ENCODE measurements at regions not wholly inside any gene's neighbourhood (a gene's known extent, or its start where the extent isn't known, plus 50 kb on each side); places are given as distances from the start of the nearest gene placed in this dataset.

GRCh38 chrY:15546177-15546754 is 1021.9 kb downstream of the NLGN4Y start:
- Histone ChIP-seq H3K27me3 (ENCODE audit: control insufficient read depth, insufficient read depth, low read length) (no peaks in the 10 kb centered on the region), H3K9ac (ENCODE audit: insufficient read depth, low read length) (no peak overlapping the region), H3K4me1 (ENCODE audit: control insufficient read depth, extremely low read depth, insufficient read depth, low read length) (peaks cover 2% of the 10 kb centered on the region), H3K79me2 (ENCODE audit: control insufficient read depth, insufficient read depth, low read length) (no peaks in the 10 kb centered on the region), H3K27ac (ENCODE audit: insufficient read depth, low read length) (no peak overlapping the region), H2AFZ (ENCODE audit: low read length) (no peak overlapping the region), H4K20me1 (ENCODE audit: control insufficient read depth, extremely low read depth, insufficient read depth, low read length) (no peaks in the 10 kb centered on the region), H3K4me3 (replicated peaks in 1 of 4; ENCODE audit: control extremely low read depth in 1 of 4, insufficient read depth in 1 of 4, low read depth in 3 of 4, low read length in 4 of 4) (no peak overlapping the region), H3K4me2 (ENCODE audit: extremely low read depth, insufficient read depth, low read length) (no peak overlapping the region), H3K9me3 (ENCODE audit: control insufficient read depth, insufficient read depth, low read depth, low read length) (no peaks in the 10 kb centered on the region), H3K36me3 (ENCODE audit: control insufficient read depth, insufficient read depth, low read length) (no peaks in the 10 kb centered on the region)
- TF ChIP-seq EZH2 (IDR thresholded peaks at IDR 0.05; ENCODE audit: low read length, missing control alignments) (no peak), CTCF (conservative IDR thresholded peaks at IDR 0.05 in 1 of 2, IDR thresholded peaks at IDR 0.05 in 1 of 2; ENCODE audit: low read depth in 1 of 2, low read length in 2 of 2) (no peak)
- no peak for DNase-seq (ENCODE audit: low read depth in 2 of 2)

DNA sequence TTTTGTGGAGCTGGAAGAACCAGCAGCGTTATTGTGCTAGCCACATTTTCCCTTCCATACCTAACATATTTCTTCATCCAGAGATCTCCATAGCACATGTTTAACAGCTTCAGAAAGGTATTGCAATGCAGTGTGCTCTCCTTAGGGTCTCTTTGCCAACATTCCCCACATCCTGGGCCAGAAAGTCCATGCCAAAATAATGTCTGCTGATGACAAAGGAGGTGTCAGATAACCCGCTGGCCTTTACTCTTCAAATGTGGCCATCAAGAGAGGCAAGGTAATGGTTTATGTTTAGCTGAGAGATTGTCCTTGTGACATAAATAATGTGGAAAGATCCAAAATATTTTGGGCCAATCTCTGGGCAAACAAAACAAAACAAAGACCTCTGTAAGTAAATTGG is 1027.7 kb downstream of the NLGN4Y start:
- no peaks in the 10 kb centered on the region for H3K4me1 ChIP-seq (ENCODE audit: control insufficient read depth, extremely low read depth, insufficient read depth, low read length)
- no peak overlapping the region for H3K4me3 ChIP-seq (replicated peaks in 1 of 4; ENCODE audit: control extremely low read depth in 1 of 4, insufficient read depth in 1 of 4, low read depth in 3 of 4, low read length in 4 of 4)
- H3K4me2 ChIP-seq (ENCODE audit: extremely low read depth, insufficient read depth, low read length) = no peak overlapping the region
- H3K36me3 ChIP-seq (ENCODE audit: control insufficient read depth, insufficient read depth, low read length) = no peaks in the 10 kb centered on the region
- no peak for DNase-seq (ENCODE audit: low read depth in 2 of 2)
- no peak overlapping the region for H3K9ac ChIP-seq (ENCODE audit: insufficient read depth, low read length)
- TF ChIP-seq CTCF (conservative IDR thresholded peaks at IDR 0.05 in 1 of 2, IDR thresholded peaks at IDR 0.05 in 1 of 2; ENCODE audit: low read depth in 1 of 2, low read length in 2 of 2) (no peak), EZH2 (IDR thresholded peaks at IDR 0.05; ENCODE audit: low read length, missing control alignments) (no peak)
- H4K20me1 ChIP-seq (ENCODE audit: control insufficient read depth, extremely low read depth, insufficient read depth, low read length) = no peaks in the 10 kb centered on the region
- no peaks in the 10 kb centered on the region for H3K79me2 ChIP-seq (ENCODE audit: control insufficient read depth, insufficient read depth, low read length)
- H2AFZ ChIP-seq (ENCODE audit: low read length) = no peak overlapping the region
- no peaks in the 10 kb centered on the region for H3K27me3 ChIP-seq (ENCODE audit: control insufficient read depth, insufficient read depth, low read length)
- H3K9me3 ChIP-seq (ENCODE audit: control insufficient read depth, insufficient read depth, low read depth, low read length) = no peaks in the 10 kb centered on the region
- H3K27ac ChIP-seq (ENCODE audit: insufficient read depth, low read length) = no peak overlapping the region

DNA sequence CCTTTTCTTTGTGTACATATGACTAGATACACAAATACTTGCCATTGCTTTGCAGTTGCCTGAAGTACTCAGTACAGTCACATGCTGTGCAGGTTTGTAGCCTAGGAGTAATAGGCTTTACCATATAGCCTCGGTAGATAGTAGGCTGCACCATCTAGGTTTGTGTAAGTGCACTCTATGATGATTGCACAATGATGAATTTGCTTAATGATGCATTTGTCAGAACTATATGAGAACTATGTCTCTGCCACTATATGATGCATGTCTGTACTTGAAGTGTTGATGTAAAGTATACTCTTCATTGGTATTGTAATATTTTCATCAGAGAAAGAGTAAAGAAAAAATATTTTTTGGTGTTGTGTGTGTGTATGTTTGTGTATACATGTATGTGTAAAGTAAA is 1030.7 kb downstream of the NLGN4Y start:
- H3K9ac ChIP-seq (ENCODE audit: insufficient read depth, low read length) = no peak overlapping the region
- no peaks in the 10 kb centered on the region for H3K9me3 ChIP-seq (ENCODE audit: control insufficient read depth, insufficient read depth, low read depth, low read length)
- TF ChIP-seq CTCF (conservative IDR thresholded peaks at IDR 0.05 in 1 of 2, IDR thresholded peaks at IDR 0.05 in 1 of 2; ENCODE audit: low read depth in 1 of 2, low read length in 2 of 2) (no peak), EZH2 (IDR thresholded peaks at IDR 0.05; ENCODE audit: low read length, missing control alignments) (no peak)
- no peaks in the 10 kb centered on the region for H3K4me1 ChIP-seq (ENCODE audit: control insufficient read depth, extremely low read depth, insufficient read depth, low read length)
- no peaks in the 10 kb centered on the region for H3K79me2 ChIP-seq (ENCODE audit: control insufficient read depth, insufficient read depth, low read length)
- no peak overlapping the region for H3K27ac ChIP-seq (ENCODE audit: insufficient read depth, low read length)
- no peak overlapping the region for H3K4me3 ChIP-seq (replicated peaks in 1 of 4; ENCODE audit: control extremely low read depth in 1 of 4, insufficient read depth in 1 of 4, low read depth in 3 of 4, low read length in 4 of 4)
- no peak overlapping the region for H2AFZ ChIP-seq (ENCODE audit: low read length)
- DNase-seq (ENCODE audit: low read depth in 2 of 2) = no peak
- H3K36me3 ChIP-seq (ENCODE audit: control insufficient read depth, insufficient read depth, low read length) = no peaks in the 10 kb centered on the region
- H4K20me1 ChIP-seq (ENCODE audit: control insufficient read depth, extremely low read depth, insufficient read depth, low read length) = no peaks in the 10 kb centered on the region
- no peaks in the 10 kb centered on the region for H3K27me3 ChIP-seq (ENCODE audit: control insufficient read depth, insufficient read depth, low read length)
- H3K4me2 ChIP-seq (ENCODE audit: extremely low read depth, insufficient read depth, low read length) = no peak overlapping the region
